ENCODE measurements at regions not wholly inside any gene's neighbourhood (a gene's known extent, or its start where the extent isn't known, plus 50 kb on each side); places are given as distances from the start of the nearest gene placed in this dataset.

DNA sequence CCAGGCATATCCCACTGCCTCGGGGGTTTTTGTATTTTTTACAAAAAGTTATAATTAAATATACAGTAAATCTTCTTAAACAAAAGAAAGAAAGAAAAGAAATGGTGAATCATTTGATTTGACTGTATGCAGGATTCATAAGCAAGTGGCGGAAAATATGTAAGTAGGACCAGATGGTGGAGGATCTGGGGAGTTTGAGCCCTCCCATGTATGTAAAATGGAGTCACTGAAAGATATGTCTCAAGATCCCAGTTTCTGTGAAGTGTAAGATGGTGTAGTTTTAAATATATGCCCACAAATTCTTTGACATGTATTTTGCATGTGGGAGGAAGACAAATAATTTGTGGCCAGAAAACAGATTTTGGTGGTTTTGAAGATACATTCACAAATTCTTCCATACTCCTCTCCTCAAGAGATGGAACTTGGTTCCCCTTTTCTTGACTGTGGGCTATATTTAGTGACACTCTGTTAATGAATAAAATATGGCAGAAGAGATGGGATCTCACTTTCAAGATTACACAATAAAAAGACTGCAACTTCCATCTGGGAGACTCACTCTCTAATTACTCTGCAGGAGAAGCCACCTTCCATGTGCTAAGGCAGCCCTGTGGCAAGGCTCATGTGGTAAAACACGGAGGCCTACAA, 133.6 kb upstream of the S100G start:
- TF ChIP-seq, protein P1, sequence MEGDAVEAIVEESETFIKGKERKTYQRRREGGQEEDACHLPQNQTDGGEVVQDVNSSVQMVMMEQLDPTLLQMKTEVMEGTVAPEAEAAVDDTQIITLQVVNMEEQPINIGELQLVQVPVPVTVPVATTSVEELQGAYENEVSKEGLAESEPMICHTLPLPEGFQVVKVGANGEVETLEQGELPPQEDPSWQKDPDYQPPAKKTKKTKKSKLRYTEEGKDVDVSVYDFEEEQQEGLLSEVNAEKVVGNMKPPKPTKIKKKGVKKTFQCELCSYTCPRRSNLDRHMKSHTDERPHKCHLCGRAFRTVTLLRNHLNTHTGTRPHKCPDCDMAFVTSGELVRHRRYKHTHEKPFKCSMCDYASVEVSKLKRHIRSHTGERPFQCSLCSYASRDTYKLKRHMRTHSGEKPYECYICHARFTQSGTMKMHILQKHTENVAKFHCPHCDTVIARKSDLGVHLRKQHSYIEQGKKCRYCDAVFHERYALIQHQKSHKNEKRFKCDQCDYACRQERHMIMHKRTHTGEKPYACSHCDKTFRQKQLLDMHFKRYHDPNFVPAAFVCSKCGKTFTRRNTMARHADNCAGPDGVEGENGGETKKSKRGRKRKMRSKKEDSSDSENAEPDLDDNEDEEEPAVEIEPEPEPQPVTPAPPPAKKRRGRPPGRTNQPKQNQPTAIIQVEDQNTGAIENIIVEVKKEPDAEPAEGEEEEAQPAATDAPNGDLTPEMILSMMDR (IDR thresholded peaks at IDR 0.05): no peak
- TF ChIP-seq, protein P2, sequence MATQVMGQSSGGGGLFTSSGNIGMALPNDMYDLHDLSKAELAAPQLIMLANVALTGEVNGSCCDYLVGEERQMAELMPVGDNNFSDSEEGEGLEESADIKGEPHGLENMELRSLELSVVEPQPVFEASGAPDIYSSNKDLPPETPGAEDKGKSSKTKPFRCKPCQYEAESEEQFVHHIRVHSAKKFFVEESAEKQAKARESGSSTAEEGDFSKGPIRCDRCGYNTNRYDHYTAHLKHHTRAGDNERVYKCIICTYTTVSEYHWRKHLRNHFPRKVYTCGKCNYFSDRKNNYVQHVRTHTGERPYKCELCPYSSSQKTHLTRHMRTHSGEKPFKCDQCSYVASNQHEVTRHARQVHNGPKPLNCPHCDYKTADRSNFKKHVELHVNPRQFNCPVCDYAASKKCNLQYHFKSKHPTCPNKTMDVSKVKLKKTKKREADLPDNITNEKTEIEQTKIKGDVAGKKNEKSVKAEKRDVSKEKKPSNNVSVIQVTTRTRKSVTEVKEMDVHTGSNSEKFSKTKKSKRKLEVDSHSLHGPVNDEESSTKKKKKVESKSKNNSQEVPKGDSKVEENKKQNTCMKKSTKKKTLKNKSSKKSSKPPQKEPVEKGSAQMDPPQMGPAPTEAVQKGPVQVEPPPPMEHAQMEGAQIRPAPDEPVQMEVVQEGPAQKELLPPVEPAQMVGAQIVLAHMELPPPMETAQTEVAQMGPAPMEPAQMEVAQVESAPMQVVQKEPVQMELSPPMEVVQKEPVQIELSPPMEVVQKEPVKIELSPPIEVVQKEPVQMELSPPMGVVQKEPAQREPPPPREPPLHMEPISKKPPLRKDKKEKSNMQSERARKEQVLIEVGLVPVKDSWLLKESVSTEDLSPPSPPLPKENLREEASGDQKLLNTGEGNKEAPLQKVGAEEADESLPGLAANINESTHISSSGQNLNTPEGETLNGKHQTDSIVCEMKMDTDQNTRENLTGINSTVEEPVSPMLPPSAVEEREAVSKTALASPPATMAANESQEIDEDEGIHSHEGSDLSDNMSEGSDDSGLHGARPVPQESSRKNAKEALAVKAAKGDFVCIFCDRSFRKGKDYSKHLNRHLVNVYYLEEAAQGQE (IDR thresholded peaks at IDR 0.05; ENCODE audit: insufficient read depth in 1 of 2, low read depth in 2 of 2, low read length in 1 of 2): no peak
- no peak for TF ChIP-seq POLR2AphosphoS5 (IDR thresholded peaks at IDR 0.05; ENCODE audit: low read depth, low read length)
